Amygdala (tissue), 56 donors: ENCODE measurements at regions not wholly inside any gene's neighbourhood (a gene's known extent, or its start where the extent isn't known, plus 50 kb on each side); places are given as distances from the start of the nearest gene placed in this dataset.

Experiments used
- DNase-seq, 56 donors: peaks; one replicate each; lab custom pipeline; 2025; lab: John Stamatoyannopoulos, UW

GRCh38 chr13:99120751-99121150, 79.9 kb upstream of the UBAC2 start:
- DNase-seq = no peak

GRCh38 chr13:99122171-99122570, 78.5 kb upstream of the UBAC2 start:
- no peak for DNase-seq

- no peak for DNase-seq
Measured at GRCh38 chr13:99123101-99124045, 77.3 kb upstream of the UBAC2 start.

GRCh38 chr13:99124046-99124400, 76.6 kb upstream of the UBAC2 start:
- DNase-seq = no peak

- DNase-seq = no peak
Measured at GRCh38 chr13:99124794-99125316, 75.8 kb upstream of the UBAC2 start.

- no peak for DNase-seq
Measured at GRCh38 chr13:99125326-99125915, 75.2 kb upstream of the UBAC2 start.

GRCh38 chr13:99126821-99127220, 73.8 kb upstream of the UBAC2 start:
- DNase-seq = no peak

GRCh38 chr13:99129050-99129449, 71.6 kb upstream of the UBAC2 start:
- DNase-seq = no peak

- no peak for DNase-seq
Measured at GRCh38 chr13:99129951-99130350, 70.7 kb upstream of the UBAC2 start.

- no peak for DNase-seq
Measured at GRCh38 chr13:99131410-99131809, 69.2 kb upstream of the UBAC2 start.

GRCh38 chr13:99132295-99132835, 68.3 kb upstream of the UBAC2 start:
- no peak for DNase-seq

GRCh38 chr13:99133230-99133629, 67.4 kb upstream of the UBAC2 start:
- no peak for DNase-seq

- no peak for DNase-seq
Measured at GRCh38 chr13:99133848-99134247, 66.8 kb upstream of the UBAC2 start.

- no peak for DNase-seq
Measured at GRCh38 chr13:99135591-99135990, 65.1 kb upstream of the UBAC2 start.

GRCh38 chr13:99136427-99136954, 64.2 kb upstream of the UBAC2 start:
- DNase-seq = no peak

GRCh38 chr13:99140831-99141230, 59.8 kb upstream of the UBAC2 start:
- DNase-seq = no peak

GRCh38 chr13:99143904-99144303, 56.8 kb upstream of the UBAC2 start:
- DNase-seq = no peak

GRCh38 chr13:99144306-99144705, 56.3 kb upstream of the UBAC2 start:
- no peak for DNase-seq

- DNase-seq = no peak
Measured at GRCh38 chr13:99145461-99145860, 55.2 kb upstream of the UBAC2 start.

- no peak for DNase-seq
Measured at GRCh38 chr13:99150575-99151361, 49.9 kb upstream of the UBAC2 start.
